ENCODE measurements at regions not wholly inside any gene's neighbourhood (a gene's known extent, or its start where the extent isn't known, plus 50 kb on each side); places are given as distances from the start of the nearest gene placed in this dataset.

- Histone ChIP-seq H3K36me3 (no peaks in the 10 kb centered on the region), H3K27me3 (peaks cover 0 to 6% (median 0%) of the 10 kb centered on the region in 9 donors), H3K9me3 (peaks cover 0 to 22% (median 5%) of the 10 kb centered on the region in 12 donors), H3K4me3 (no peak overlapping the region), H3K27ac (no peak overlapping the region), H3K4me1 (peaks cover 0 to 4% (median 0%) of the 10 kb centered on the region in 12 donors)
- 28 to 48% (median 38%) methylated on average over 1 of the region's 1 CpG for WGBS, 4 donors
- TF ChIP-seq, protein P1, sequence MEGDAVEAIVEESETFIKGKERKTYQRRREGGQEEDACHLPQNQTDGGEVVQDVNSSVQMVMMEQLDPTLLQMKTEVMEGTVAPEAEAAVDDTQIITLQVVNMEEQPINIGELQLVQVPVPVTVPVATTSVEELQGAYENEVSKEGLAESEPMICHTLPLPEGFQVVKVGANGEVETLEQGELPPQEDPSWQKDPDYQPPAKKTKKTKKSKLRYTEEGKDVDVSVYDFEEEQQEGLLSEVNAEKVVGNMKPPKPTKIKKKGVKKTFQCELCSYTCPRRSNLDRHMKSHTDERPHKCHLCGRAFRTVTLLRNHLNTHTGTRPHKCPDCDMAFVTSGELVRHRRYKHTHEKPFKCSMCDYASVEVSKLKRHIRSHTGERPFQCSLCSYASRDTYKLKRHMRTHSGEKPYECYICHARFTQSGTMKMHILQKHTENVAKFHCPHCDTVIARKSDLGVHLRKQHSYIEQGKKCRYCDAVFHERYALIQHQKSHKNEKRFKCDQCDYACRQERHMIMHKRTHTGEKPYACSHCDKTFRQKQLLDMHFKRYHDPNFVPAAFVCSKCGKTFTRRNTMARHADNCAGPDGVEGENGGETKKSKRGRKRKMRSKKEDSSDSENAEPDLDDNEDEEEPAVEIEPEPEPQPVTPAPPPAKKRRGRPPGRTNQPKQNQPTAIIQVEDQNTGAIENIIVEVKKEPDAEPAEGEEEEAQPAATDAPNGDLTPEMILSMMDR (IDR thresholded peaks at IDR 0.05), result no peak
- no peak for TF ChIP-seq POLR2A (IDR thresholded peaks at IDR 0.05)
- intact Hi-C loops (cut with DNase I), result no loop called here
- no peak for DNase-seq
- ATAC-seq, result no peak
Measured at GRCh38 chr1:58000116-58000515, 546.4 kb downstream of the OMA1 start.

DNA sequence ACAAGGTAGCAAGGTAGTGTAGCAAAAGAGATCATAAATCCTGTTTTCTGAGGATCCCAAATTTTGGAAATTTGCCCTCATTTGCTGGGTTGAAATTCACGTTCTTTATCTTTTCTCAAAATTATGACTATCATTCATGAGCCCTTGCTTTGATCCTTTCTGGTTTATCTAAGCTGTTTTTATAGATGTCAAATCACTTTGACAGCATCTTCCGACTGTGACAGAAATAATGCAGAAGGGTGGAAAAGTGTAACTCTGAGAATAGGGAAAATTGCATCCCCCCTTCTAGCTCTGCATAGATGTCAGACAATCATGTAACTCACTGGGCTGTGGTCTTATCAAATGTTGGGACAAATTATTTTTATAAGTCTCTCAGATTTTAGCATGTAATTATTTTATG, 550.1 kb downstream of the OMA1 start:
- Histone ChIP-seq H3K36me3 (no peaks in the 10 kb centered on the region), H3K4me3 (no peak overlapping the region), H3K27ac (no peak overlapping the region), H3K4me1 (peaks cover 0 to 4% (median 0%) of the 10 kb centered on the region in 12 donors), H3K9me3 (peaks cover 0 to 22% (median 5%) of the 10 kb centered on the region in 12 donors), H3K27me3 (peaks cover 0 to 4% (median 0%) of the 10 kb centered on the region in 9 donors)
- DNase-seq, result no peak
- TF ChIP-seq POLR2A (IDR thresholded peaks at IDR 0.05), result no peak
- TF ChIP-seq, protein P1 (IDR thresholded peaks at IDR 0.05), result no peak
- WGBS, 4 donors, result 70 to 86% (median 77%) methylated on average over 2 of the region's 2 CpGs
- intact Hi-C loops (cut with DNase I), result no loop called here
- ATAC-seq, result no peak

DNA sequence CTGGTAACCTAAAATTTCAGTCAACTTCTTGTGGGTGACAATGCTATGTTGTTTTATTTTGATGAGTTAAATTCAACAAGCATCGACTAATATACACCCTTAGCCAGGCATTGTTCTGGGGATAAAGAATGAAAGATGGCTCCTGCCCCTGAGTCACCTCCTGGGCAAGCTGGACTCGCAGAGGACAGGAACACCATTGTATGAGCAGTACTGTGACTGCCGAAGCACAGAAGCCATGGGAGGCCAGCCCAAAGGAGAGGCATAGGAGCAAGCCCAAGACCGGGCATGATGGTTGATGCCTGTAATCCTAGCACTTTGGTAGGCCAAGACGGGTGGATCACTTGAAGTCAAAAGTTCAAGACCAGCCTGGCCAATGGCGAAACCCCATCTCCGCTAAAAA, 555.2 kb downstream of the OMA1 start:
- DNase-seq (no peak), ATAC-seq (no peak)
- H3K4me3 ChIP-seq, result no peak overlapping the region
- WGBS, 4 donors, result 91 to 92% (median 91%) methylated on average over 7 of the region's 7 CpGs
- no peaks in the 10 kb centered on the region for H3K27me3 ChIP-seq
- H3K9me3 ChIP-seq, result peaks cover 0 to 2% (median 0%) of the 10 kb centered on the region in 12 donors
- no peaks in the 10 kb centered on the region for H3K36me3 ChIP-seq
- H3K4me1 ChIP-seq, result no peaks in the 10 kb centered on the region
- intact Hi-C loops (cut with DNase I), result no loop called here
- TF ChIP-seq, protein P1 (IDR thresholded peaks at IDR 0.05), result no peak
- TF ChIP-seq POLR2A (IDR thresholded peaks at IDR 0.05), result no peak
- H3K27ac ChIP-seq, result no peak overlapping the region

DNA sequence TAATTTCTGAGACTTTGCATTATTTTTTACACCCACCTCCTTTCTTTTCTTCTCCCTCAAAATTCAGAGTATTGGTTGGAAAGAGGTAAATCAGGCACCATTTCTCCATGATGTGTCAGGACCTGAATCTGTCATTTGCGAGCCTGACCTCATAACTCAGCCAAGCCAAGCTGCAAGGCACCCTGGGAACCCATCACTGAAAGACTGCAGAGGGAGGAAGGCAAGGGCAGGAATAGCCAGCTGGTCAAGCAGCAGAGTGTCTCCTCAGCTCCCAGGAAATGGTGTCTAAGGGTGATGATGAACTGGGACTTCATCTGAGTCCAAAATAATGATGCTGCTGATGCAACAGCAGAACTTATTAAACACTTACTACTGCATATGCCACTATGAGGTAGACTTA, 556.6 kb downstream of the OMA1 start:
- no peaks in the 10 kb centered on the region for H3K36me3 ChIP-seq
- no peak overlapping the region for H3K27ac ChIP-seq
- H3K4me3 ChIP-seq, result no peak overlapping the region
- DNase-seq, result no peak
- WGBS, 4 donors, result 75 to 89% (median 83%) methylated on average over 1 of the region's 1 CpG
- ATAC-seq, result no peak
- intact Hi-C loops (cut with DNase I), result no loop called here
- TF ChIP-seq POLR2A (IDR thresholded peaks at IDR 0.05), result no peak
- TF ChIP-seq, protein P1 (IDR thresholded peaks at IDR 0.05), result no peak
- no peaks in the 10 kb centered on the region for H3K4me1 ChIP-seq
- H3K27me3 ChIP-seq, result no peaks in the 10 kb centered on the region
- no peaks in the 10 kb centered on the region for H3K9me3 ChIP-seq
